CD8-positive, alpha-beta memory T cell (primary cell): ENCODE measurements at regions not wholly inside any gene's neighbourhood (a gene's known extent, or its start where the extent isn't known, plus 50 kb on each side); places are given as distances from the start of the nearest gene placed in this dataset.

Source experiments
- CTCF ChIA-PET: fragments of 350-600 bp; sonication (Branson Sonifier 250); formaldehyde crosslinking; loops from one replicate; lab custom pipeline; 2021; ENCODE audit warnings: antibody characterized with exemption; lab: Charles Lee
- POLR2A ChIA-PET: fragments of 350-600 bp; sonication (Branson Sonifier 250); formaldehyde crosslinking; loops from one replicate; lab custom pipeline; 2021; ENCODE audit warnings: antibody characterized with exemption; lab: Charles Lee
- DNase-seq, 5 donors: peaks; one replicate each; pipeline versions ENCODE4 v3.0.0 to v3.0.0-alpha.2; 2020 to 2022; ENCODE audit warnings: mixed read lengths in 1 of 5
- H3K27ac ChIP-seq: one replicate; pipeline ENCODE4 v1.7.0; 2013; ENCODE audit warnings: low read depth, mild to moderate bottlenecking, low read length, moderate library complexity
- H3K27me3 ChIP-seq: 2 replicates; pipeline ENCODE4 v1.7.0; 2013; ENCODE audit warnings: low read length, mild to moderate bottlenecking; ENCODE audit not compliant: insufficient read depth, poor library complexity, severe bottlenecking
- H3K36me3 ChIP-seq: 2 replicates; pipeline ENCODE4 v1.7.0; 2013; ENCODE audit warnings: mild to moderate bottlenecking, low read length, moderate library complexity; ENCODE audit not compliant: insufficient read depth
- H3K4me1 ChIP-seq: 2 replicates; pipeline ENCODE4 v1.7.0; 2013; ENCODE audit warnings: mild to moderate bottlenecking, low read length, moderate library complexity; ENCODE audit not compliant: insufficient read depth
- H3K4me3 ChIP-seq: 2 replicates; pipeline ENCODE4 v1.7.0; 2013; ENCODE audit warnings: mild to moderate bottlenecking, low read length
- H3K9me3 ChIP-seq: 2 replicates; pipeline ENCODE4 v1.7.0; 2013; ENCODE audit warnings: mild to moderate bottlenecking, low read length
- H3K27ac Mint-ChIP-seq, 8 donors: one replicate each; pipeline ENCODE4 v1.8.0; 2020 to 2021; ENCODE audit warnings: mixed read lengths in 8 of 8, mild to moderate bottlenecking in 6 of 8, inconsistent platforms in 3 of 8, moderate library complexity in 3 of 8
- H3K27me3 Mint-ChIP-seq, 2 donors: one replicate each; pipeline ENCODE4 v1.8.0; 2020 to 2021; ENCODE audit warnings: mixed read lengths in 2 of 2, mild to moderate bottlenecking in 1 of 2, moderate library complexity in 1 of 2
- H3K36me3 Mint-ChIP-seq, 3 donors: one replicate each; pipeline ENCODE4 v1.8.0; 2020 to 2021; ENCODE audit warnings: mixed read lengths in 3 of 3, inconsistent platforms in 1 of 3, mild to moderate bottlenecking in 1 of 3
- H3K4me1 Mint-ChIP-seq, 3 donors: one replicate each; pipeline ENCODE4 v1.8.0; 2020 to 2021; ENCODE audit warnings: mixed read lengths in 3 of 3, inconsistent platforms in 1 of 3, mild to moderate bottlenecking in 1 of 3
- H3K4me3 Mint-ChIP-seq, 7 donors: one replicate each; pipeline ENCODE4 v1.8.0; 2020 to 2021; ENCODE audit warnings: mixed read lengths in 7 of 7, mild to moderate bottlenecking in 6 of 7, moderate library complexity in 4 of 7, inconsistent platforms in 2 of 7
- H3K9me3 Mint-ChIP-seq, 5 donors: one replicate each; pipeline ENCODE4 v1.8.0; 2020 to 2022; ENCODE audit warnings: mixed read lengths in 5 of 5, mild to moderate bottlenecking in 3 of 5, moderate library complexity in 2 of 5, inconsistent platforms in 1 of 5

- Histone ChIP-seq H3K9me3 (no peaks in the 10 kb centered on the region), H3K27ac (no peak overlapping the region), H3K36me3 (no peaks in the 10 kb centered on the region), H3K27me3 (no peaks in the 10 kb centered on the region), H3K4me3 (no peak overlapping the region), H3K4me1 (no peaks in the 10 kb centered on the region)
- no peak overlapping the region for H3K4me3 Mint-ChIP-seq
- H3K4me1 Mint-ChIP-seq, result no peaks in the 10 kb centered on the region
- no peak overlapping the region for H3K27ac Mint-ChIP-seq
- H3K27me3 Mint-ChIP-seq, result peaks cover 9 to 14% of the 10 kb centered on the region in 2 donors
- CTCF ChIA-PET, result no interaction called here
- no peaks in the 10 kb centered on the region for H3K36me3 Mint-ChIP-seq
- H3K9me3 Mint-ChIP-seq, result peaks cover 0 to 6% (median 0%) of the 10 kb centered on the region in 5 donors
- POLR2A ChIA-PET, result no interaction called here
- DNase-seq, result no peak
Observed at GRCh38 chr1:34406833-34407539, 230.3 kb downstream of the C1orf94 start.

- H3K27ac Mint-ChIP-seq, result no peak overlapping the region
- no peaks in the 10 kb centered on the region for H3K36me3 ChIP-seq
- no peak overlapping the region for H3K27ac ChIP-seq
- H3K4me3 ChIP-seq, result no peak overlapping the region
- H3K27me3 ChIP-seq, result no peaks in the 10 kb centered on the region
- H3K4me3 Mint-ChIP-seq, result no peak overlapping the region
- peaks cover 0 to 6% (median 0%) of the 10 kb centered on the region in 5 donors for H3K9me3 Mint-ChIP-seq
- ChIA-PET CTCF (no interaction called here), POLR2A (no interaction called here)
- H3K9me3 ChIP-seq, result no peaks in the 10 kb centered on the region
- DNase-seq, result no peak
- no peaks in the 10 kb centered on the region for H3K36me3 Mint-ChIP-seq
- H3K27me3 Mint-ChIP-seq, result peaks cover 9 to 14% of the 10 kb centered on the region in 2 donors
- no peaks in the 10 kb centered on the region for H3K4me1 ChIP-seq
- no peaks in the 10 kb centered on the region for H3K4me1 Mint-ChIP-seq
Observed at GRCh38 chr1:34408011-34408410, 231.3 kb downstream of the C1orf94 start.

- peaks cover 0 to 6% (median 0%) of the 10 kb centered on the region in 5 donors for H3K9me3 Mint-ChIP-seq
- no peaks in the 10 kb centered on the region for H3K4me1 Mint-ChIP-seq
- H3K9me3 ChIP-seq, result no peaks in the 10 kb centered on the region
- no peaks in the 10 kb centered on the region for H3K36me3 Mint-ChIP-seq
- no peak overlapping the region for H3K27ac Mint-ChIP-seq
- H3K36me3 ChIP-seq, result no peaks in the 10 kb centered on the region
- H3K27me3 Mint-ChIP-seq, result peaks cover 11 to 14% of the 10 kb centered on the region in 2 donors
- no peak overlapping the region for H3K27ac ChIP-seq
- DNase-seq, result no peak
- H3K4me3 ChIP-seq, result no peak overlapping the region
- H3K27me3 ChIP-seq, result no peaks in the 10 kb centered on the region
- no peak overlapping the region for H3K4me3 Mint-ChIP-seq
- ChIA-PET POLR2A (no interaction called here), CTCF (no interaction called here)
- no peaks in the 10 kb centered on the region for H3K4me1 ChIP-seq
Observed at GRCh38 chr1:34409689-34410229, 233.1 kb downstream of the C1orf94 start.

- Histone ChIP-seq H3K36me3 (no peaks in the 10 kb centered on the region), H3K4me1 (no peaks in the 10 kb centered on the region), H3K27ac (no peak overlapping the region), H3K9me3 (no peaks in the 10 kb centered on the region), H3K27me3 (no peaks in the 10 kb centered on the region), H3K4me3 (no peak overlapping the region)
- POLR2A ChIA-PET, result no interaction called here
- DNase-seq, result no peak
- CTCF ChIA-PET, result no interaction called here
- H3K4me3 Mint-ChIP-seq, result no peak overlapping the region
- peaks cover 0 to 6% (median 0%) of the 10 kb centered on the region in 5 donors for H3K9me3 Mint-ChIP-seq
- H3K27me3 Mint-ChIP-seq, result peaks cover 15 to 16% of the 10 kb centered on the region in 2 donors
- H3K36me3 Mint-ChIP-seq, result no peaks in the 10 kb centered on the region
- no peaks in the 10 kb centered on the region for H3K4me1 Mint-ChIP-seq
- no peak overlapping the region for H3K27ac Mint-ChIP-seq
Observed at GRCh38 chr1:34412598-34413370, 236.1 kb downstream of the C1orf94 start.

DNA sequence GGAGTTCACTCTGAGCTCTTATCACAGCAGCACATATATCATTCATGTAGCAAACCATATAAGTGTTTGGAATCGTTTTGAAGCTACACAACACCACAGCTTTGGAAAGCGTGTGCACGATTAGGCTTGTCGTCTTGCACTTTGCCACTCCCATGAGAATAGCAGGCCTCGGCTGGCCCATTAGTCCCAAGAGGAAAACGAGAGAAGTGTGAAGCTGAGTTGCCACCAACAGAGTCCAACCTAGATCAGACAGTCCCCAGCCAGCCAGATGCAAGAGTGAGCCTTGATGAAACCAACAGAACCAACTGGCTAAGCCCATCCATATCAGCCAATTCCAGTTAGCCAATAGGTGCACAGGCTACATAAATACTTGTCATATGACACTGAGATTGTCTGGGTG is 238.4 kb downstream of the C1orf94 start:
- H3K27ac ChIP-seq, result no peak overlapping the region
- H3K36me3 Mint-ChIP-seq, result no peaks in the 10 kb centered on the region
- H3K4me1 ChIP-seq, result no peaks in the 10 kb centered on the region
- ChIA-PET CTCF (no interaction called here), POLR2A (no interaction called here)
- H3K36me3 ChIP-seq, result no peaks in the 10 kb centered on the region
- peaks cover 6 to 11% of the 10 kb centered on the region in 2 donors for H3K27me3 Mint-ChIP-seq
- H3K4me3 ChIP-seq, result no peak overlapping the region
- H3K27me3 ChIP-seq, result no peaks in the 10 kb centered on the region
- H3K9me3 Mint-ChIP-seq, result no peaks in the 10 kb centered on the region
- H3K4me1 Mint-ChIP-seq, result no peaks in the 10 kb centered on the region
- no peak overlapping the region for H3K4me3 Mint-ChIP-seq
- H3K27ac Mint-ChIP-seq, result no peak overlapping the region
- no peaks in the 10 kb centered on the region for H3K9me3 ChIP-seq
- DNase-seq, result no peak

DNA sequence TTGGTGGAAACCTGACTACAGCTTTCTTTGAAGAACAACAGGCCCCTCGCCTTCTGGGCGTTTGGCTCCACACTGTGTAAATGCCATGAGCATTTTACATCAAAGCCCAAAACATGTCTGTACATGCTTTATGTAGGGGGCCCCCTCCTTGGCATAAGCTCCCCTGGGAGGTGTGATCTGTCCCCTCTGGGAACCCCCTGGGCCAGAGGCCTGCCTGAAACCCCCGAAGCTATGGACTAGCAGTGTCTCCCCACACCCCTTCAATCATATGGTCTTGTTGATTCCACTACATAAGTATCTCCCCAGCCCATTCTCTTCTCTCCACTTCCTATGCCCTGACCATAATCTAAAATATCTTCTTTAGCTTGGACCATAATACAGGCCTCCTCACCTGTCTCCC is 241.5 kb downstream of the C1orf94 start:
- Mint-ChIP-seq H3K36me3 (no peaks in the 10 kb centered on the region), H3K27ac (no peak overlapping the region), H3K4me1 (no peaks in the 10 kb centered on the region), H3K4me3 (no peak overlapping the region), H3K9me3 (no peaks in the 10 kb centered on the region), H3K27me3 (peaks cover 5 to 16% of the 10 kb centered on the region in 2 donors)
- H3K36me3 ChIP-seq, result no peaks in the 10 kb centered on the region
- ChIA-PET CTCF (no interaction called here), POLR2A (no interaction called here)
- no peak overlapping the region for H3K27ac ChIP-seq
- no peaks in the 10 kb centered on the region for H3K4me1 ChIP-seq
- no peaks in the 10 kb centered on the region for H3K27me3 ChIP-seq
- no peak overlapping the region for H3K4me3 ChIP-seq
- DNase-seq, result no peak
- H3K9me3 ChIP-seq, result no peaks in the 10 kb centered on the region

- no peaks in the 10 kb centered on the region for H3K36me3 ChIP-seq
- CTCF ChIA-PET, result no interaction called here
- peaks cover 0 to 2% (median 0%) of the 10 kb centered on the region in 5 donors for H3K9me3 Mint-ChIP-seq
- H3K27ac ChIP-seq, result no peak overlapping the region
- no peaks in the 10 kb centered on the region for H3K36me3 Mint-ChIP-seq
- H3K27me3 ChIP-seq, result no peaks in the 10 kb centered on the region
- no peaks in the 10 kb centered on the region for H3K4me1 Mint-ChIP-seq
- no peaks in the 10 kb centered on the region for H3K9me3 ChIP-seq
- H3K27ac Mint-ChIP-seq, result no peak overlapping the region
- peaks cover 5 to 16% of the 10 kb centered on the region in 2 donors for H3K27me3 Mint-ChIP-seq
- H3K4me3 ChIP-seq, result no peak overlapping the region
- no peak overlapping the region for H3K4me3 Mint-ChIP-seq
- POLR2A ChIA-PET, result no interaction called here
- H3K4me1 ChIP-seq, result no peaks in the 10 kb centered on the region
- no peak for DNase-seq
Observed at GRCh38 chr1:34419663-34420136, 243.0 kb downstream of the C1orf94 start.

- Mint-ChIP-seq H3K36me3 (no peaks in the 10 kb centered on the region), H3K27ac (no peak overlapping the region), H3K27me3 (peaks cover 12 to 30% of the 10 kb centered on the region in 2 donors), H3K4me1 (no peaks in the 10 kb centered on the region), H3K4me3 (no peak overlapping the region), H3K9me3 (peaks cover 0 to 2% (median 0%) of the 10 kb centered on the region in 5 donors)
- H3K4me1 ChIP-seq, result no peaks in the 10 kb centered on the region
- H3K36me3 ChIP-seq, result no peaks in the 10 kb centered on the region
- H3K9me3 ChIP-seq, result no peaks in the 10 kb centered on the region
- no peak overlapping the region for H3K27ac ChIP-seq
- ChIA-PET CTCF (no interaction called here), POLR2A (no interaction called here)
- DNase-seq, result no peak
- H3K4me3 ChIP-seq, result no peak overlapping the region
- H3K27me3 ChIP-seq, result no peaks in the 10 kb centered on the region
Observed at GRCh38 chr1:34425046-34425445, 248.3 kb downstream of the C1orf94 start.
